NCI-H82 (cell line): ENCODE measurements at regions not wholly inside any gene's neighbourhood (a gene's known extent, or its start where the extent isn't known, plus 50 kb on each side); places are given as distances from the start of the nearest gene placed in this dataset.

Source experiments
- DNase-seq: peaks from one replicate; lab custom pipeline; 2025; lab: John Stamatoyannopoulos, UW

GRCh38 chr6:40265615-40266014 is 321.5 kb downstream of the LRFN2 start:
- no peak for DNase-seq

- DNase-seq, result no peak
Observed at GRCh38 chr6:40263970-40264369, 323.2 kb downstream of the LRFN2 start.

DNA sequence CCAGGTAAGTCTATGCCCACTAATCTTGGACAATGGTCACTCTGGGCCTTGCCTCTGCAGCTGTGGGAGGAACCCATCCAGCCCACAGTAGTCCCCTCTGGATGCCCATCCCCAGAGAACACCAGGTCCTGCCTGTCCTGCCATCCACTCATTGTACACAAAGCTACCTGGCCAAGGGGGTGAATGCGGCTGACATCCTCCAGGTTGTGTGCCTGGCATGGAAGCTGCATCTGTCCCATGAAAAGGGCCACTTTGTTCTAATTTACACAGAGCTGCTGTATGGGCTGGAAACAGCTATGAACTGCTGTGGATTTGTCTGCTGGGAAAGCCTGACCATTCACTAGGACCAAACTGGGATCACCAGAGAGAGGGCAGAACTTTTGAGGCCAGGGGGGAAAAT is 324.8 kb downstream of the LRFN2 start:
- DNase-seq, result no peak

- DNase-seq, result no peak
Observed at GRCh38 chr6:40258531-40258930, 324.3 kb upstream of the MOCS1 start.

DNA sequence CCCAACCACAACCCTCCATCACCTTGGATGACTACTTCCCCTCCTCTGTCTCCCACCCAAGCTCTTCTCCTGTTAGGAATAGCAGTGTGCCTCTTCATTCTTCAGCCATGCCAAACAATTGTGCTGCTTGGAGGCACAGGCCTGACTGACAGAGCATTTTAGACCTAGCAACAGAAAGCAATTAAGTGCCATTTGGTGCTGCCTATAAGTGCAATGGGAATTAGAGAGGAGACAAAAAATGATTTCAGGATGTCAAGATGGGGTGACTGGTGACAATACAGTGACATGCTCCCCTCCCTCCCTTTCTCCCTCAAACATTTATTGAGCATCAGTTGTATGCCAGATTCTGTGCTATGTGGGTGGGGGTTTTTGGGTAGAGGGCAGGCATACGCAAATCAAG is 322.6 kb upstream of the MOCS1 start:
- DNase-seq, result no peak

GRCh38 chr6:40256224-40256623 is 322.0 kb upstream of the MOCS1 start:
- no peak for DNase-seq

- no peak for DNase-seq
Observed at GRCh38 chr6:40253420-40253819, 319.2 kb upstream of the MOCS1 start.

DNA sequence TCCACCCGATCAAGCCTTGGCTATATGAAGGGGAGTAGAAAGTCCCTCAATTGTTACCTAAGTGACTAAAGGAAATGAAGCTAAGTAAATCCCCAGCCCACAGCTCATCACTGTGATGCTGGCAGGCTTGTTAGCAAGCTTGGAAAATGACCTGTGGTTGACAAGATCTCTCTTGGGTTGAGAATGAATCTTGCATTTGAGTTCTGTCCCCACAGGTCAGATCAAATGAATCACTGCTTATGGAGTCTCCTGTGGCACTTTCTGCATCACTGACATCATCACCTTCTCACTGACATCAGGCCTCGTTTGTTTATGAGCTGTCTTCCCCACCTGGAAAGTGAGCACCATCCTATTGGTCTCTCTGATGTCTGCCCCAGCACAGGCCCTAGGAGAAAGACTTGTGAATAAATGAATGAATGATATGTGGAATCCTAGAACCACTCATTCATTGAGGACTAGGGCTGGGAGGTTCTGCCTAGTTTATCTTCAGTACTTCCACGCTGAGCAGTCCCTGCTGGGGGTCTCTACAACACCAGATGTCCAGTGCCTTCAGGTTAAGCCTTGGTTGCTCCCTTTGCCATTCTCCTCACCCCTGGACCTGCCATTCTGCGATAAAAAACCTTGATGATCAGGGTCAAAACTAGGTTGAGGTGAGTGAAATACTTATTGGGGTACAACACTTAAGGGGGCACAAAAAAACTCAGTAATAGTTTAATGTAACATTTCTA is 318.4 kb upstream of the MOCS1 start:
- no peak for DNase-seq

GRCh38 chr6:40251637-40252300 is 317.5 kb upstream of the MOCS1 start:
- peak; percentile 50 for DNase-seq

DNA sequence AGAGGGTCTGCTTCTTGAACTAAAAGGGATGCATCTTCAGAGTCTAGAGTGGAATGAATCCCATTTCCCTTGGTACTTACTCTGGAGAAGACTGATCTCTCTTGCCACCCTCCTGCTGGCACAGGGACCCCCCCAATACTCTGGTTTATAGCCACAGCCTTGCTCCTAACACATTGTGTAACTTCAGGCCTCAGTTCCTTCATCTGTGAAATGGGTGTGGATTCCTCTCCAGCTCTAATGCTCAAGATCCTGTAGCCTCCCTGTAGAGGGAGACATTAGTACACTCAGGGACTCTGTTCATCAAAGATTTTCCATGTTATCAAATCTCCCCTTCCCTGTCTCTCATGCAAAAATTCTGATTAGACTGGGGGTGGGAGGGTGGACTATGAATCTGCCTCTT is 315.7 kb upstream of the MOCS1 start:
- DNase-seq, result peak; percentile 55

- DNase-seq, result peak; percentile 19
Observed at GRCh38 chr6:40247516-40248115, 313.4 kb upstream of the MOCS1 start.

GRCh38 chr6:40244699-40245098 is 310.4 kb upstream of the MOCS1 start:
- peak; percentile 12 for DNase-seq

DNA sequence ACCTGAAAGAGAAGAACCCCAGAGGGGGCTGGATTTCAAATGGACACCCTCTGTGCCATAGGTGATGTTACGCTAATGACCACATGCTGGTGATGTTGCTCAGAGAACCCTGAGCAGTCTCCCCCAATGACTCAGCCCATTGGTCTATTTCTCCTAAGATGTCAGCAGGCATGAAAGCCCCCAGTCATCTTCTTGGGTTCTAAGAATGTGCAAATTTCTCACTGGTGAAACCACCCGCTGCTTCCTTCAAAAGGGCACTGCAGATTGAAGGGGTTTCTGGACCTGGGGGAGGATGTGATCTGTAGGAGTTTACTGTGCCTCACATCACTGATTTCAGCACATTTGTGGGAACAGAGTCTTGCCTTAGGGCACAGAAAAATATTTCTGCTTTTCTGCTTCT is 298.4 kb upstream of the MOCS1 start:
- DNase-seq, result no peak

- DNase-seq, result no peak
Observed at GRCh38 chr6:40227735-40228134, 293.5 kb upstream of the MOCS1 start.

DNA sequence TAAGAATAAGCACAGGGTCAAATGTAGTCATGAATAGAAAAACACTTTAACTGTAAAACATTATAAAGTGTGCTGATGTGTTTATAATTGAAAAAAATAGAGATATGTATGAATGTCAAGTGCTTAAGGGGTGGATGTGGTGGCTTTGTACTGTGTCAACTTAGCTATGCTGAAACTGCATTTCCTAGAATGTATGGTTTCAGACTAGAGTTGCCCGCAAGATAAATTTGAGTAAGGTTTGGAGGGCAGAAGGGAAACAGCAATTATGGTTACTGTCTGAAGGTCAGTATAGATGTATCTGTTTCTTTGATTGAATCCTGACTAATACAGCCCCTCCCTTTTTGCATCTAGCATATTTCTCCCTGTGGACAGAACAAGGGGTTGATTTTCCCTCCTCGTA is 288.1 kb upstream of the MOCS1 start:
- DNase-seq, result no peak

DNA sequence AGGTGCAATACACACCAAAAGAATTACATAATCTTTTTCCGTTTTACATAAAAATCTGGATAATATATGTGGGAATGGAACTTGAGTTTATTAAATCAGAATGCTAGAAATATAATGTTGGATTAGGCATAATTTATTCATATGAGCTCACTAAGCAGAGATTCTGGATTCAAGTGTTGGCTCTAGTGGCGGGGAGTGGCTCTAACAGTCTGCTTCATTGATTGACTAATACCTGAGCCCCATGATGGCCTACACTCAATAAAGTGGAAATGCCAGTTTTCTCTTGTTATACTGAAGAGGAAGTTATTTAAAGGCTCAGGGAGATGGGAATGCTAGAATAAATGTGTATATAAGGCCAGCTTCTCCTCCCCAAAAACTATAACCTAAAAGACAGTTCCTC is 285.5 kb upstream of the MOCS1 start:
- no peak for DNase-seq

- no peak for DNase-seq
Observed at GRCh38 chr6:40210628-40211056, 276.4 kb upstream of the MOCS1 start.

DNA sequence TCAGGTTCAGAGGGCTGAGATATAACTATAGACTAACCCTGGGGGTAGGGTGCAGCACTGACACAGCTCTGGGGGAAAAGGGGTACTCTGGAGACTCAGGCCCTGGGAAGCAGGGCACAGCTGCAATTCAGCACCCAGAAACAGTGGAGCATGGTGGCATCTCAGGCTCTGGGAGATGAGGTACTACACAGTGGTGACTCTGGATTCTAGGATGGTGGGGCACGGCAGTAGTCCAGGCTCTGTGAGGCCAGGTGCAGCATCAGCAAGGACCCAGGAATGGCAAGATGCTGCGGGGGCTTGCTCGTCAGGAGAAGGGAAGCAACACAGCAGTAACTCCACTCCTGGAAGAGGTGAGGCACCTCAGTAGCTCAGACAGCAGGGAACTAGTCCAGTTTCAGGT is 271.5 kb upstream of the MOCS1 start:
- no peak for DNase-seq

GRCh38 chr6:40205004-40205403 is 270.7 kb upstream of the MOCS1 start:
- no peak for DNase-seq

GRCh38 chr6:40197371-40197770 is 263.1 kb upstream of the MOCS1 start:
- no peak for DNase-seq

DNA sequence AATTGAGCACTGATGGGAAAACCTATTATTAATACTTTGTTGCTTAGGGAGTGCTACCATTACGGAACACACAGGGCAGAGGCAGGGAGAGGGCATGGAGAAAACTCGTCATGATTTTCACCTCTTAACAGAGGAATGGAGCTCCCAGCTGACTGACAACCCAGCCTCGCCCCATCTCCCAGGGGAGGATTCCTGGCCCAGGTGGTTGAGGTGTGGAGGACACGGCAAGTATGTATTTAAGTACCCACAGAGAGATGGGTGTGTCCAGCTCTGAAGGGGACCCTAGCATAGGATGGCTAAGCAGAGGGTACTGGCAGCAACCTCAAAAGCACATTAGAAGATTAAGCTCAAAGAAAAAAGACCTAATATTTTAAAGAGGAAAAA is 261.9 kb upstream of the MOCS1 start:
- no peak for DNase-seq

GRCh38 chr6:40195428-40196134 is 261.3 kb upstream of the MOCS1 start:
- no peak for DNase-seq
